ENCODE measurements at regions not wholly inside any gene's neighbourhood (a gene's known extent, or its start where the extent isn't known, plus 50 kb on each side); places are given as distances from the start of the nearest gene placed in this dataset.

GRCh38 chr10:109173937-109174336 is 749.4 kb downstream of the XPNPEP1 start:
- Histone ChIP-seq H3K36me3 (no peaks in the 10 kb centered on the region), H3K27me3 (no peaks in the 10 kb centered on the region), H3K4me3 (ENCODE audit: low read depth in 1 of 2, low read length in 1 of 2) (no peak overlapping the region), H3K9me3 (no peaks in the 10 kb centered on the region), H3K4me1 (ENCODE audit: control insufficient read depth in 1 of 2, insufficient read depth in 1 of 2, low read depth in 1 of 2, low read length in 1 of 2) (no peaks in the 10 kb centered on the region), H3K27ac (no peak overlapping the region)
- TF ChIP-seq, protein P1, sequence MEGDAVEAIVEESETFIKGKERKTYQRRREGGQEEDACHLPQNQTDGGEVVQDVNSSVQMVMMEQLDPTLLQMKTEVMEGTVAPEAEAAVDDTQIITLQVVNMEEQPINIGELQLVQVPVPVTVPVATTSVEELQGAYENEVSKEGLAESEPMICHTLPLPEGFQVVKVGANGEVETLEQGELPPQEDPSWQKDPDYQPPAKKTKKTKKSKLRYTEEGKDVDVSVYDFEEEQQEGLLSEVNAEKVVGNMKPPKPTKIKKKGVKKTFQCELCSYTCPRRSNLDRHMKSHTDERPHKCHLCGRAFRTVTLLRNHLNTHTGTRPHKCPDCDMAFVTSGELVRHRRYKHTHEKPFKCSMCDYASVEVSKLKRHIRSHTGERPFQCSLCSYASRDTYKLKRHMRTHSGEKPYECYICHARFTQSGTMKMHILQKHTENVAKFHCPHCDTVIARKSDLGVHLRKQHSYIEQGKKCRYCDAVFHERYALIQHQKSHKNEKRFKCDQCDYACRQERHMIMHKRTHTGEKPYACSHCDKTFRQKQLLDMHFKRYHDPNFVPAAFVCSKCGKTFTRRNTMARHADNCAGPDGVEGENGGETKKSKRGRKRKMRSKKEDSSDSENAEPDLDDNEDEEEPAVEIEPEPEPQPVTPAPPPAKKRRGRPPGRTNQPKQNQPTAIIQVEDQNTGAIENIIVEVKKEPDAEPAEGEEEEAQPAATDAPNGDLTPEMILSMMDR (IDR thresholded peaks at IDR 0.05) = no peak

- H3K27ac ChIP-seq = no peak overlapping the region
- H3K4me3 ChIP-seq (ENCODE audit: low read depth in 1 of 2, low read length in 1 of 2) = no peak overlapping the region
- no peaks in the 10 kb centered on the region for H3K4me1 ChIP-seq (ENCODE audit: control insufficient read depth in 1 of 2, insufficient read depth in 1 of 2, low read depth in 1 of 2, low read length in 1 of 2)
- TF ChIP-seq, protein P1 (IDR thresholded peaks at IDR 0.05) = no peak
- no peaks in the 10 kb centered on the region for H3K9me3 ChIP-seq
- no peaks in the 10 kb centered on the region for H3K27me3 ChIP-seq
- no peaks in the 10 kb centered on the region for H3K36me3 ChIP-seq
Observed at GRCh38 chr10:109173121-109173520, 750.2 kb downstream of the XPNPEP1 start.

GRCh38 chr10:109166935-109167334 is 756.4 kb downstream of the XPNPEP1 start:
- H3K27ac ChIP-seq = no peak overlapping the region
- H3K4me1 ChIP-seq (ENCODE audit: control insufficient read depth in 1 of 2, insufficient read depth in 1 of 2, low read depth in 1 of 2, low read length in 1 of 2) = no peaks in the 10 kb centered on the region
- H3K4me3 ChIP-seq (ENCODE audit: low read depth in 1 of 2, low read length in 1 of 2) = no peak overlapping the region
- TF ChIP-seq, protein P1 (IDR thresholded peaks at IDR 0.05) = no peak
- no peaks in the 10 kb centered on the region for H3K36me3 ChIP-seq
- H3K27me3 ChIP-seq = no peaks in the 10 kb centered on the region
- no peaks in the 10 kb centered on the region for H3K9me3 ChIP-seq

DNA sequence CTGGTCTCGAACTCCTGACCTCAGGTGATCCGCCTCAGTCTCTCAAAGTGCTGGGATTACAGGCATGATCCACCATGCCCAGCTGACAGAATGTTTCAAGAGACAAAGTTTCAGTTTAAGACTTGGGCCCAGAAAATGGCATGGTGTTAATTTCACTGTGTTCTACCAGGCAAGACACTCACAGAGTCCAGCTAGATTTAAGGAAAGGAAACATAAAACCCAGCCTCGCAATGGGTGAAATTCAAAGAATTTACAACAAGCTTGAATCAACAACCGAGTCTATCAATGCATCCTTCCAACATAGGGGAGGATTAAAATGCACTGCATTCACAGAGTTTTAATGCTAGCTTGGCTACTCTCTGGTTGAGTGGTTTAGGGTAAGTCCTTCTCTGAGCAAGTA is 764.0 kb downstream of the XPNPEP1 start:
- no peaks in the 10 kb centered on the region for H3K4me1 ChIP-seq (ENCODE audit: control insufficient read depth in 1 of 2, insufficient read depth in 1 of 2, low read depth in 1 of 2, low read length in 1 of 2)
- no peak overlapping the region for H3K27ac ChIP-seq
- no peaks in the 10 kb centered on the region for H3K27me3 ChIP-seq
- H3K4me3 ChIP-seq (ENCODE audit: low read depth in 1 of 2, low read length in 1 of 2) = no peak overlapping the region
- no peaks in the 10 kb centered on the region for H3K36me3 ChIP-seq
- H3K9me3 ChIP-seq = no peaks in the 10 kb centered on the region
- TF ChIP-seq, protein P1 (IDR thresholded peaks at IDR 0.05) = no peak

- no peaks in the 10 kb centered on the region for H3K9me3 ChIP-seq
- H3K4me1 ChIP-seq (ENCODE audit: control insufficient read depth in 1 of 2, insufficient read depth in 1 of 2, low read depth in 1 of 2, low read length in 1 of 2) = no peaks in the 10 kb centered on the region
- no peaks in the 10 kb centered on the region for H3K27me3 ChIP-seq
- TF ChIP-seq, protein P1 (IDR thresholded peaks at IDR 0.05) = no peak
- no peaks in the 10 kb centered on the region for H3K36me3 ChIP-seq
- H3K4me3 ChIP-seq (ENCODE audit: low read depth in 1 of 2, low read length in 1 of 2) = no peak overlapping the region
- no peak overlapping the region for H3K27ac ChIP-seq
Observed at GRCh38 chr10:109156396-109156795, 766.9 kb downstream of the XPNPEP1 start.
